GM12864 (cell line): ENCODE measurements at regions not wholly inside any gene's neighbourhood (a gene's known extent, or its start where the extent isn't known, plus 50 kb on each side); places are given as distances from the start of the nearest gene placed in this dataset.

Experiments
- DNase-seq: peaks from one replicate; pipeline ENCODE4 v3.0.0-alpha.2; 2011; ENCODE audit warnings: low read depth
- H3K4me3 ChIP-seq: 2 replicates; pipeline ENCODE4 v1.5.1; 2011; ENCODE audit warnings: mild to moderate bottlenecking, low read depth, low read length, control low read depth
- CTCF ChIP-seq: IDR thresholded peaks from 2 replicates; pipeline ENCODE4 v1.5.1; 2011; ENCODE audit warnings: low read depth, mild to moderate bottlenecking, moderate library complexity, low read length, control low read depth, inconsistent platforms; ENCODE audit errors: missing control alignments

GRCh38 chr17:79414063-79414792 lies 196.6 kb downstream of the RBFOX3 start:
- no peak for DNase-seq
- no peak for TF ChIP-seq CTCF
- no peak overlapping the region for H3K4me3 ChIP-seq

GRCh38 chr17:79413611-79414010 lies 197.2 kb downstream of the RBFOX3 start:
- no peak for DNase-seq
- TF ChIP-seq CTCF = no peak
- H3K4me3 ChIP-seq = no peak overlapping the region

GRCh38 chr17:79412886-79413390 lies 197.9 kb downstream of the RBFOX3 start:
- TF ChIP-seq CTCF = no peak
- no peak overlapping the region for H3K4me3 ChIP-seq
- DNase-seq = no peak

GRCh38 chr17:79412110-79412509 lies 198.7 kb downstream of the RBFOX3 start:
- no peak for TF ChIP-seq CTCF
- no peak for DNase-seq
- no peak overlapping the region for H3K4me3 ChIP-seq

- DNase-seq = no peak
- H3K4me3 ChIP-seq = no peak overlapping the region
- no peak for TF ChIP-seq CTCF
These were observed 199.4 kb downstream of the RBFOX3 start for GRCh38 chr17:79411419-79411818.

- no peak for TF ChIP-seq CTCF
- DNase-seq = no peak
- no peak overlapping the region for H3K4me3 ChIP-seq
These were observed 200.2 kb downstream of the RBFOX3 start for GRCh38 chr17:79410681-79411080.

GRCh38 chr17:79408251-79408650 lies 202.6 kb downstream of the RBFOX3 start:
- TF ChIP-seq CTCF = no peak
- H3K4me3 ChIP-seq = no peak overlapping the region
- no peak for DNase-seq
